ENCODE measurements at regions not wholly inside any gene's neighbourhood (a gene's known extent, or its start where the extent isn't known, plus 50 kb on each side); places are given as distances from the start of the nearest gene placed in this dataset.

GRCh38 chr6:90425161-90425641 lies 128.6 kb upstream of the BACH2 start:
- no peak overlapping the region for H2AFZ ChIP-seq
- H3K9me3 ChIP-seq (ENCODE audit: insufficient read depth, low read depth), result 0 out of 2 replicates have a peak, but pooled peaks cover 8% of the 10 kb centered on the region
- no peaks in the 10 kb centered on the region for H3K27me3 ChIP-seq (ENCODE audit: insufficient read depth, low read depth)
- no peaks in the 10 kb centered on the region for H3K9me2 ChIP-seq (ENCODE audit: insufficient read depth)
- ChIA-PET CTCF (no interaction called here), POLR2A (ENCODE audit: unreplicated experiment) (no interaction called here)
- H3K4me1 ChIP-seq (replicated peaks; ENCODE audit: insufficient read depth), result no peaks in the 10 kb centered on the region
- TF ChIP-seq EZH2 (IDR thresholded peaks at IDR 0.05; ENCODE audit: low read depth), result no peak
- TF ChIP-seq CTCF (conservative IDR thresholded peaks at IDR 0.05), result no peak
- H4K20me1 ChIP-seq (ENCODE audit: insufficient read depth), result no peaks in the 10 kb centered on the region
- no peaks in the 10 kb centered on the region for H3F3A ChIP-seq (ENCODE audit: insufficient read depth, low read depth)
- DNase-seq, result no peak
- no peak overlapping the region for H3K4me3 ChIP-seq
- no peak overlapping the region for H3K27ac ChIP-seq
- no TSS peak for BruUV-seq (replicated peaks)
- no peak overlapping the region for H3K4me2 ChIP-seq
- H3K36me3 ChIP-seq (ENCODE audit: low read depth), result no peaks in the 10 kb centered on the region
- intact Hi-C loops (cut with micrococcal nuclease; ENCODE audit: unreplicated experiment), result no loop called here
- no peaks in the 10 kb centered on the region for H3K79me2 ChIP-seq (ENCODE audit: low read depth)

GRCh38 chr6:90424580-90424979 lies 127.9 kb upstream of the BACH2 start:
- ChIA-PET CTCF (no interaction called here), POLR2A (ENCODE audit: unreplicated experiment) (no interaction called here)

GRCh38 chr6:90421666-90422065 lies 125.0 kb upstream of the BACH2 start:
- no peak for DNase-seq
- TF ChIP-seq EZH2 (IDR thresholded peaks at IDR 0.05; ENCODE audit: low read depth) (no peak), CTCF (conservative IDR thresholded peaks at IDR 0.05) (no peak)
- Histone ChIP-seq H3F3A (ENCODE audit: insufficient read depth, low read depth) (no peaks in the 10 kb centered on the region), H3K9me3 (ENCODE audit: insufficient read depth, low read depth) (no peaks in the 10 kb centered on the region), H3K79me2 (ENCODE audit: low read depth) (no peaks in the 10 kb centered on the region), H4K20me1 (ENCODE audit: insufficient read depth) (no peaks in the 10 kb centered on the region), H2AFZ (no peak overlapping the region), H3K36me3 (ENCODE audit: low read depth) (no peaks in the 10 kb centered on the region), H3K9me2 (ENCODE audit: insufficient read depth) (no peaks in the 10 kb centered on the region), H3K27me3 (ENCODE audit: insufficient read depth, low read depth) (no peaks in the 10 kb centered on the region), H3K4me3 (no peak overlapping the region), H3K4me1 (replicated peaks; ENCODE audit: insufficient read depth) (no peaks in the 10 kb centered on the region), H3K4me2 (no peak overlapping the region), H3K27ac (no peak overlapping the region)
- intact Hi-C loops (cut with micrococcal nuclease; ENCODE audit: unreplicated experiment), result no loop called here
- POLR2A ChIA-PET (ENCODE audit: unreplicated experiment), result no interaction called here
- CTCF ChIA-PET, result no interaction called here
- no TSS peak for BruUV-seq (replicated peaks)

More at GRCh38 chr6:90424580-90424979, 127.9 kb upstream of the BACH2 start:
- Histone ChIP-seq H3K9me3 (ENCODE audit: insufficient read depth, low read depth) (0 out of 2 replicates have a peak, but pooled peaks cover 2% of the 10 kb centered on the region), H3K4me1 (replicated peaks; ENCODE audit: insufficient read depth) (no peaks in the 10 kb centered on the region), H3K27me3 (ENCODE audit: insufficient read depth, low read depth) (no peaks in the 10 kb centered on the region), H3K79me2 (ENCODE audit: low read depth) (no peaks in the 10 kb centered on the region), H3K4me3 (no peak overlapping the region), H4K20me1 (ENCODE audit: insufficient read depth) (no peaks in the 10 kb centered on the region), H3K27ac (no peak overlapping the region), H3K9me2 (ENCODE audit: insufficient read depth) (no peaks in the 10 kb centered on the region), H3K36me3 (ENCODE audit: low read depth) (no peaks in the 10 kb centered on the region), H3K4me2 (no peak overlapping the region), H3F3A (ENCODE audit: insufficient read depth, low read depth) (no peaks in the 10 kb centered on the region), H2AFZ (no peak overlapping the region)
- intact Hi-C loops (cut with micrococcal nuclease; ENCODE audit: unreplicated experiment), result no loop called here
- no peak for DNase-seq
- no TSS peak for BruUV-seq (replicated peaks)
- no peak for TF ChIP-seq CTCF (conservative IDR thresholded peaks at IDR 0.05)
- TF ChIP-seq EZH2 (IDR thresholded peaks at IDR 0.05; ENCODE audit: low read depth), result no peak

All from PC-9 (cell line).